ENCODE measurements at regions not wholly inside any gene's neighbourhood (a gene's known extent, or its start where the extent isn't known, plus 50 kb on each side); places are given as distances from the start of the nearest gene placed in this dataset.

DNA sequence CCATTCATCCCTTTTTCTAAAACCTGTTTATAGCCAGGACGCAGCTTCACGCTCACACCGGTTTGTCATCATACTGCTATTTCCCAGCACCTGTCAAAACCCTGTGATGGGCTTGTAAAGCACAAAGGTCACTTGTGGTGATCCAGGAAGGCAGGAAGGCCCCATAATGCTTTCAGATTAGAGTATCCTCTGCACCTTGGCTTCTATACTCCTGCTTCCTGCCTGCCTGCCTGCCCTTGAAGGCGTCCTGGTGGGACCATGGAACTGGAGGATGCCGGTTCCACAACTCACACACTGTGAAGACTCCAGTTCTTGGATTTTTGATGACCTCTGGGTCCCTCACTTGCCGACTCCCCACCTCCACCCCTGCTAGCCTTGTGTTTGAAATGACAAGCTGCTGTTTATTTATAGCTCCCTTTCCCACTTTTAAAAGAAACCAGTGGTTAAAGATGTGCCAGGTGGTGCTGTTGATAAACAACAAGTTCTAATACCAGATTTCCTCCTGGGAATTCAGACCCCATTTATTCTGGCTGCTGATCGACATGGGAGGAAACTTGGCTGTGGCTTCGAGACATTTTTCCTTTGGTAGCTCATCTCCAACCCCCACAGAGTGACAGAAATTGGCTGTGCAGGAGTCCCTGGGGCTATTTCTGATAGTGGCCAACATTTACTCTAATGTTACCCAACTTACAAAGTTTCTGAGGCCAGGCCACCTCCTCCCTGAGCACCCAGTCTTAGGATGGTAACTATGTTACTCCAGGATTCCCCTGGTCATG is 211.5 kb downstream of the KDR start:
- no peak for DNase-seq

GRCh38 chr4:54912155-54912554 is 213.2 kb downstream of the KDR start:
- no peak for DNase-seq

GRCh38 chr4:54909961-54910360 is 215.4 kb downstream of the KDR start:
- DNase-seq: no peak

GRCh38 chr4:54908763-54909162 is 216.6 kb downstream of the KDR start:
- DNase-seq: no peak

GRCh38 chr4:54904953-54905352 is 220.4 kb downstream of the KDR start:
- DNase-seq: no peak

DNA sequence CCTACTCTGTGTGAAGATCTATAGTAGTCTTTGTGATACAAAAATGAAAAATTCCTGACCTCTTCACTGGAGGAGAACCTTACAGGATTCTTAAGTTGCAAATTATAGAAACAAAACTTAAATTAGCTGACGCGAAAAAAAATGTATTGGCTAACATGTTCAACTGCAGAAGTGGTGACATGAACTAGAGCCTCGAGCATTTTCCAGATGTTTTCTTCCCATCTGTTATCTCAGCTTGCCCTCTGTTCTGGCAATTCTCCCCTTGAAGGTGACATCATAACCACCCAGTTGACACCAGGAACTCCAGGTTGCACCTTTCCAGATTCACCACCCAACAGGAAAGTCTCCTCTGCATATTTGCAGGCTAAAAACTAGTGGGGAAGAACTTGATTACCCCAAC is 222.4 kb downstream of the KDR start:
- no peak for DNase-seq

DNA sequence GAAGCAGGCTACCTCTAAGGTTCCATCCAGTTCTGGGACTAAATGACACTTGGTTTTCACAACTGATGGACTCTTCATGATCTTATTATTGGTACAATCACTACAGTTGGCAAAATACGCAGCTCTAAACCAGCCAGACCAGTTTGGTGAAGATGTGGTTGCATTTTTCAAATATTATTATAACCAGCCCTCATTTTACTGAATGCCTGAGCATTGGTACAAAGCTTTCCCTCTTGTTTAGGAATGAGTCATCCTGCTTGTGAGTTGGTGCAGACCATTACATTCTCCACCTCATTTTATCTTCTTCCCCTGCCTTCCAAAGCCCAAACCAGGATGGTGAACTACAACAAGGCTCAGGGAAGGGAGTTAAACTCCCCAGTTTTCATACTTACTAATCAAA is 223.1 kb downstream of the KDR start:
- peak; percentile 10 for DNase-seq

DNA sequence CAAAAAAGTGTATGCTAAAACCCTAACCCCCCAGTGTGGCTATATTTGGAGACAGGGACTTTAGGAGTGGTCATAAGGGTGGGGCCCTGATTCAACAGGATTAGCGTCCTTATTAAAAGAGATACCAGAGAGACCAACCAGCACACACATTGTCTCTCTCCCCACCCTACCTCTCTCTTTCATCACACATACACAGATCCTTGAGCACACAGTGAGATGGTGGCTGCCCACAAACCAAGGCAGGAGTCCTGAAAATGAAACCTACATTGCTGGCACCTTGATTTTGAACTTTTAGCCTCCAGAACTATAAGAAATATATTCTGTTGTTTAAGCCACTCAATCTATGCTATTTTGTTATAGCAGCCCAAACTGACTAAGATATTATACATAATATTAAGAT is 224.2 kb downstream of the KDR start:
- no peak for DNase-seq

DNA sequence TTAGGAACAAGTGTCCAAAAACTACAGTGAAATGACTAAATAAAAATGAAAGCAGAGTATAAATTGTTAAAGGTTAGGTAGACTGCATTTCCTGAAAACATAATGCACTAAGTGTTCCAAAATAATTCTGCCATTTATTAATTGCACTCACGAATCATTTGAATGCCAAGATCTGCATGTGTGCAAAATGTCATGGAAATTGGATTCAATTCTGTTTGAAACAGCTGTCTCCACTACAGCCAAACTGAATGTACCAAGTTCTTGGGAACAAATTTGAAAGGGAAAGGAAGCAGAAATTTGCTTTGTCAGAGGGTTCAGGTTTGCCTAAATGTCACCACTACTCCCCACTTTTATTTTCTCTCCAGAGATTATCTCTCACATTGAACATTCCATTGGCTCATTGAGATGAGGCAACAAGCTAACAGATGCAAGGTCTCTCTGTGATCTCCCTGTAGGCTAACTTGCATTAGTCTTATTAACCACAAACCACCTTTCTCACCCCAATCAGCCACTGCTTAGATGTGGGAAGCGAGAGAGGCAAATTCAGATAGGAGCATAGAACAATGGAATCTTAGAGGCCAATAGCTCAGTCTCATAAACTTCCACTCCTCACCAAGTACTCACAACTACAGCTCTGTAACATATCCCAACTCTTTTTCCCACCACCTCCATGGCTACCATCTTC is 226.6 kb downstream of the KDR start:
- DNase-seq: no peak

DNA sequence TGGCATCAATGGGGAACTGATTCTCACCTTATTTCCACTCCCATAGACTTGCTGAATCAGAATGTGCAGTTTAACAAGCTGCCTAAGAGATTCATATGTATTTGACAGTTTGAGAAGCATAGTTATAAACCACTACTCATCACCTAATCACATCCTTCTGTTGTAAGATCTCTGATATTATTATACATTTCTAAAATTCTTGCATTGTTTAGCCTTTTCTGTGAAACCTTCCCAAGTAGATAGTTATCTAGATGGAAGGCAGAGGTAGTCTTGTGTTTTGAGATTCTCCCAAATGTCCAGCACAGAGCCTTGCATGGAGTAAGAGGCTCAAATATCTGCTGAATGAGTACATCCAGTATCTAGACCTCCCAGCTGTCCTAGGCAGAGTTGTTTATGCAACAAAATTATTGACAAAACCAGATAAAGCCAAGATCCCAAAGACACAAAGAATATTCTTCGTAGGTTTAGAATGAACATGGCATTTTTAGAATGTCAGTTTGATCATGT is 227.3 kb downstream of the KDR start:
- DNase-seq: no peak

DNA sequence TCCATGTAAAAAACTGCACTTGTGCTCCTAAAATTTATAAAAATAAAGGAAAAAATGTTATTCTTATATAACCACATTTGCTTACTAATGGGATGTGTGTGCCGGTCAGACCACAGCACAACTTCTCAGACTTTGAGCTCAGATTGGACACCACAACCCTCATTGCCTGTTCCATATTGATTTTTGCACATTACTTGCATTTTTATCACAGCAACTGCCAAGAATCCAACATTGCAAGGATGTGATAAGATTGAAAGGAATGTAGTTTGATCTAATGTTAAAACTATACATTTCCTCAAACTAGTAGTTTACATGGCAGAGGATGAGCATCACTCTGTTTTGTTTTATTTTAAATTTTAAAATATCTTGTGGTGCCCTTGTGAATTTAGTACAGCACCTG is 227.8 kb downstream of the KDR start:
- no peak for DNase-seq

DNA sequence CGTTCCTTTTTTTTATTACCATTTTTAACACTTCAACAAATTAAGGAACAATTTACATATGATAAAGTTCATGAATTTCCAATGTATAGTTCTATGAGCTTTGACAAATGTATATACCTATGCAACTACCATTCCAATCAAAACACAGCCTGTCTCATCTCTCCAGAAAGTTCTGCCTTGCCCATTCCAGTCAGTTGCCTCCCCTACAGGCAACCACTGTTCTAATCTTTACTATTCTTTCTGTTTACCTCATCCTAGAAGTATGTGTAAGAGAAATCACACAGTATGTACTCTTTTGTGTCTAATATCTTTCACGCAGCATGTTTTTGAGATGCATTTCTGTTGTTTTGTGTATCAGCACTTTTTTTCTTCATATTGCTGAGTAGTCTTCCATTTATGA is 224.9 kb downstream of the KIT start:
- no peak for DNase-seq

- DNase-seq: no peak
Measured at GRCh38 chr4:54879576-54879975, 221.8 kb downstream of the KIT start.

DNA sequence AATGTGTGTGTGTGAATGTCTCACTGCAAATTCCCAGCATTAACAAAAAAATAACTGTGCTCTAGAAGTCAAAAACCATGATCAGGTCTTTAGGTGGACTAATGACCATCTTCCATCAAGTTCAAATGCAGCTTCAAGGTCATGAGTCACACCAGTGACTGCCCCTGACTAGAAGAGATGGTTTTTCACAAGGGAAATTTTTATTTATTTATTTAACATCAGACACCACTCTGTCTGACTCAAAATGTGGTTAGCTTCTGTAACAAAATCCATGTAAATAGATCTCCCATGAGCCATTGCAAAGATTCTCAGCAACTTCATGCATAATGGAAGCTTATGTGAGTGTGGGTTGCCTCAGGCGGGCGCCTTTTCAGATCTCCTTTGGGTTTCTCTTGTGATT is 219.2 kb downstream of the KIT start:
- DNase-seq: no peak

GRCh38 chr4:54872261-54872660 is 214.5 kb downstream of the KIT start:
- DNase-seq: no peak

GRCh38 chr4:54863571-54864255 is 206.0 kb downstream of the KIT start:
- no peak for DNase-seq

GRCh38 chr4:54861201-54861600 is 203.4 kb downstream of the KIT start:
- DNase-seq: no peak

GRCh38 chr4:54855191-54855854 is 197.6 kb downstream of the KIT start:
- DNase-seq: no peak

DNA sequence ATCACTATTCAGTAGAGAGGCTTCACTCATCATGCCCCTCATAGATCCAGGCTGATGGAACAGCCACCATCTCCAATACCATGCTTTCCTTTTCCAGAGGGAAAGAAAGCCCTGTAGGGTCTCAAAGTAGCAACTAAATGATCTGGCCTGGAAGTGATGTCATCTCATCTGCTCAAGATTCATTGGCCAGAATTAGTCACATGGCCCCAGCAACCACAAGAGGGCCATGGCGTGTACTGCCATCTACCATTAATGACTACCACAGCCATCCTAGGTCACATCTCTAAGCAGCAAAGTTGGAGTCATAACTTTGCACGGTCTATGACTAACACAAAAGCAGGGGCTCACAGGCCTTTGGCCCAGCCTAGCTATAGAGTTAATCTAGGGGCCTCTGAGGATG is 194.8 kb downstream of the KIT start:
- no peak for DNase-seq

- no peak for DNase-seq
Measured at GRCh38 chr4:54852054-54852453, 194.3 kb downstream of the KIT start.

GRCh38 chr4:54844911-54845310 is 187.2 kb downstream of the KIT start:
- DNase-seq: peak; percentile 88

DNA sequence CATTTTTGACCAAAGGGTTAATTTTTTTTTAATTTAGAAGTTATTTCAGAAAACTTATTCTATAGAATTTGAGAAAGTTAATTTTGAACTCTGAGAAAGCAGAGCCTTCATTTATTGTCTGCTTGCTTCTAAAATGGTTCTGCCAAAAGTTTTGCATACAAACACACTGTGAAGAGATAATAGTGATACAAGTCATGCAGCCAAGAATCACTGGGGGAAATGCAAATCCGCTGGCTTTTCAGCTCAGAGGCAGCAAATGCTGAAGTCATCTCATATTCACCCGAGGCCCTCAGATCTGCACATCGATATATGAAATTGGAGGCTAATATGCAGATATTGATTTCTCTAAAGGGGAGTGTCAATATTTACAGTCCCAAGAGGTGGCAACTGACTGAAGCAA is 186.2 kb downstream of the KIT start:
- DNase-seq: no peak

GRCh38 chr4:54843106-54843505 is 185.3 kb downstream of the KIT start:
- DNase-seq: no peak
